Stomach (tissue), 8 donors: ENCODE measurements at regions not wholly inside any gene's neighbourhood (a gene's known extent, or its start where the extent isn't known, plus 50 kb on each side); places are given as distances from the start of the nearest gene placed in this dataset.

Experiments used
- DNase-seq, 2 donors: peaks; one replicate each; pipeline versions ENCODE4 v3.0.0 to v3.0.0-alpha.2; 2013 to 2019
- H3K27ac ChIP-seq, 5 donors: fragments of 200-600 bp in 4 of 5; sonication (generic) in 4 of 5; one replicate each; pipeline ENCODE4 v1.5.1; 2013 to 2019; ENCODE audit warnings: mild to moderate bottlenecking in 1 of 5, moderate library complexity in 1 of 5
- H3K27me3 ChIP-seq, 3 donors: fragments of 200-600 bp; sonication (generic); one replicate each; pipeline ENCODE4 v1.5.1; 2017 to 2019; ENCODE audit warnings: mixed run types in 1 of 3
- H3K36me3 ChIP-seq, 4 donors: fragments of 200-600 bp; sonication (generic); 1 replicate in 3 of 4; 2 replicates in 1 of 4; pipeline ENCODE4 v1.5.1; 2016 to 2019
- H3K4me1 ChIP-seq, 4 donors: fragments of 200-600 bp; sonication (generic); one replicate each; pipeline ENCODE4 v1.5.1; 2016 to 2019
- H3K4me3 ChIP-seq, 4 donors: fragments of 200-600 bp; sonication (generic) in 3 of 4; one replicate each; pipeline ENCODE4 v1.5.1; 2016 to 2019; ENCODE audit warnings: mild to moderate bottlenecking in 1 of 4
- H3K9me3 ChIP-seq, 4 donors: fragments of 200-600 bp; sonication (generic); one replicate each; pipeline ENCODE4 v1.5.1; 2016 to 2019
- EP300 ChIP-seq: sonication (generic); formaldehyde crosslinking; IDR thresholded peaks from one replicate; pipeline ENCODE4 v1.6.1; 2017; ENCODE audit warnings: antibody characterized with exemption
- POLR2A ChIP-seq, 4 donors: fragments of 450-650 bp; IDR thresholded peaks; one replicate each; pipeline ENCODE4 v1.6.1; 2016; ENCODE audit warnings: antibody characterized with exemption in 4 of 4, control low read depth in 2 of 4, mild to moderate bottlenecking in 1 of 4, moderate library complexity in 1 of 4
- POLR2AphosphoS5 ChIP-seq, 3 donors: sonication (generic); formaldehyde crosslinking; IDR thresholded peaks; one replicate each; pipeline ENCODE4 v1.6.1; 2016; ENCODE audit warnings: antibody characterized with exemption in 3 of 3
- WGBS, 5 donors: extraction: QIAGEN DNeasy Blood & Tissue Kit in 3 of 5; methylation state at CpG; one replicate each; pipeline versions ENCODE4 v1.1.5 to v1.1.7; 2013 to 2018; 5-methylcytosine and 5-hydroxymethylcytosine counted together
- intact Hi-C: fragments of 100-400 bp; cut with DNase I; formaldehyde crosslinking; loops from one replicate; pipeline ENCODE4 v1.15.1; 2023; ENCODE audit warnings: low total_unique reads
- TF ChIP-seq, protein P1 (sequence below), 7 experiments: fragments of 450-650 bp in 4 of 7; fragments of 200-600 bp in 3 of 7; sonication (generic) in 3 of 7; IDR thresholded peaks; one replicate each; pipeline ENCODE4 v1.5.1; 2016 to 2019; ENCODE audit warnings: antibody characterized with exemption in 7 of 7, control low read depth in 2 of 7, mild to moderate bottlenecking in 1 of 7
- donor health status: healthy with polysubstance abuse.
- donor health status: Bipolar disorder and iron deficiency.
- donor health status: healthy.

DNA sequence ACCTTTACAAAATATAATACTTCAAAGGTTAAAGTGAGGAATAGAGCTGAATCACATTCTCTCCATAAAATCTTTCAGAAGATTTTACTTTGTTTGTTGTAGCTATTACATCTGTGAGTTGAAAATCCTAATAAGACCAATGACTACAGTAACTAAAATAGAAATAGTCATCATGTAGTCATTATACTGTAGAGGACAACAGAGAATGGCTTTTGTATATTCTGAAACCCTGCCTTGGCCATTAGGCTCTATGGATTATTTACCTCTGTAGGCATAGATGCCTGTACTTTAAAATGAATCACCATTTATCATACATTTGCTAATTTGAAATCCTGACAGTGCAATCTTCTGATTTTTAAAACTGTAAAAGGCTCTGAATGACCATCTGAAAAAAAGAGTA lies 923.0 kb downstream of the REEP3 start:
- H3K4me1 ChIP-seq = no peaks in the 10 kb centered on the region
- H3K27ac ChIP-seq = no peak overlapping the region
- TF ChIP-seq, protein P1, sequence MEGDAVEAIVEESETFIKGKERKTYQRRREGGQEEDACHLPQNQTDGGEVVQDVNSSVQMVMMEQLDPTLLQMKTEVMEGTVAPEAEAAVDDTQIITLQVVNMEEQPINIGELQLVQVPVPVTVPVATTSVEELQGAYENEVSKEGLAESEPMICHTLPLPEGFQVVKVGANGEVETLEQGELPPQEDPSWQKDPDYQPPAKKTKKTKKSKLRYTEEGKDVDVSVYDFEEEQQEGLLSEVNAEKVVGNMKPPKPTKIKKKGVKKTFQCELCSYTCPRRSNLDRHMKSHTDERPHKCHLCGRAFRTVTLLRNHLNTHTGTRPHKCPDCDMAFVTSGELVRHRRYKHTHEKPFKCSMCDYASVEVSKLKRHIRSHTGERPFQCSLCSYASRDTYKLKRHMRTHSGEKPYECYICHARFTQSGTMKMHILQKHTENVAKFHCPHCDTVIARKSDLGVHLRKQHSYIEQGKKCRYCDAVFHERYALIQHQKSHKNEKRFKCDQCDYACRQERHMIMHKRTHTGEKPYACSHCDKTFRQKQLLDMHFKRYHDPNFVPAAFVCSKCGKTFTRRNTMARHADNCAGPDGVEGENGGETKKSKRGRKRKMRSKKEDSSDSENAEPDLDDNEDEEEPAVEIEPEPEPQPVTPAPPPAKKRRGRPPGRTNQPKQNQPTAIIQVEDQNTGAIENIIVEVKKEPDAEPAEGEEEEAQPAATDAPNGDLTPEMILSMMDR (IDR thresholded peaks at IDR 0.05) = no peak
- TF ChIP-seq POLR2AphosphoS5 (IDR thresholded peaks at IDR 0.05) (no peak), POLR2A (IDR thresholded peaks at IDR 0.05) (no peak), EP300 (no peak)
- H3K36me3 ChIP-seq = no peaks in the 10 kb centered on the region
- no peaks in the 10 kb centered on the region for H3K27me3 ChIP-seq
- no peak for DNase-seq
- H3K4me3 ChIP-seq = no peak overlapping the region
- H3K9me3 ChIP-seq = no peaks in the 10 kb centered on the region
- intact Hi-C loops = no loop called here

DNA sequence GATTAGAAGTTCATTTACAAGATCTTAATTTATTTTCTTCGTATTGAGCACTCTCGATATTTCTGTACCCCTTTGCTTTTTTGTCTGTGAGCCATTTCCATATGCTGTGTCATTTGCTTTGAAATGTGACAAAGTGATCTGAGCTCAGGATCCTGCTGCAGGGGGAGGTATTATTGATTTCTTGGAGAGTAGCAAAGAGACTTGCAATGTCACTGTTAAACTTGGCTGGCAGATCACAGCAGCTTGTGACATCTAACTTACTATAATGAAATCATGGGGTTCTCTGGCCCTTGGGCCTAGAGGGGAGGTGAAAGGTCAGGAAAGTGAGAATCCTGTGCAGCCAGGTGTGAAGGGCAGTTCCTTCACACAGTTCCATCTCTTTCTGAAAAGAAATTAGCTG lies 923.4 kb downstream of the REEP3 start:
- Histone ChIP-seq H3K27ac (no peak overlapping the region), H3K36me3 (no peaks in the 10 kb centered on the region), H3K4me1 (no peaks in the 10 kb centered on the region), H3K4me3 (no peak overlapping the region), H3K27me3 (no peaks in the 10 kb centered on the region), H3K9me3 (no peaks in the 10 kb centered on the region)
- intact Hi-C loops = no loop called here
- 90 to 97% (median 92%) methylated on average over 2 of the region's 2 CpGs for WGBS, 5 donors
- TF ChIP-seq, protein P1 (IDR thresholded peaks at IDR 0.05) = no peak
- TF ChIP-seq EP300 (no peak), POLR2A (IDR thresholded peaks at IDR 0.05) (no peak), POLR2AphosphoS5 (IDR thresholded peaks at IDR 0.05) (no peak)
- DNase-seq = no peak

DNA sequence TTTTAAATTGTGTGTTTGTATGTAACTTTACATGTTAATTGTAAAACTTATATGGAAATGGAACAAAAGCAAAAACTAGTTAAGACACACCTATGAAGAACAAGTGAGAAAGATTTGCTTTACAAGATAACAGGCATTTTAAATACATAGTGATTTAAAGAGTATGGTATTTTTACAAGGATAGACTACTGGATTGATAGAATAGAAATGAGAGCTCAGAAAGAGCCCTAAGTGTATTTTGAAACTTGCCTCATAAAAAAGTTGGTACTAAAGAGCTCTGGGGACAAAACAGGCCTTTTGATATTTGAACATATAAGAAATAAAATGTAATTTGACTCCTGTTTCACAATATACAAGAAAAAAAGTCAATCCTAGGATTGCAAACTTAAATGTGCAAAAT lies 928.4 kb downstream of the REEP3 start:
- TF ChIP-seq POLR2A (IDR thresholded peaks at IDR 0.05) (no peak), POLR2AphosphoS5 (IDR thresholded peaks at IDR 0.05) (no peak), EP300 (no peak)
- TF ChIP-seq, protein P1 (IDR thresholded peaks at IDR 0.05) = no peak
- intact Hi-C loops = no loop called here
- no peak for DNase-seq
- Histone ChIP-seq H3K9me3 (peaks cover 0 to 7% (median 3%) of the 10 kb centered on the region in 4 donors), H3K4me1 (no peaks in the 10 kb centered on the region), H3K4me3 (no peak overlapping the region), H3K36me3 (no peaks in the 10 kb centered on the region), H3K27me3 (no peaks in the 10 kb centered on the region), H3K27ac (no peak overlapping the region)

DNA sequence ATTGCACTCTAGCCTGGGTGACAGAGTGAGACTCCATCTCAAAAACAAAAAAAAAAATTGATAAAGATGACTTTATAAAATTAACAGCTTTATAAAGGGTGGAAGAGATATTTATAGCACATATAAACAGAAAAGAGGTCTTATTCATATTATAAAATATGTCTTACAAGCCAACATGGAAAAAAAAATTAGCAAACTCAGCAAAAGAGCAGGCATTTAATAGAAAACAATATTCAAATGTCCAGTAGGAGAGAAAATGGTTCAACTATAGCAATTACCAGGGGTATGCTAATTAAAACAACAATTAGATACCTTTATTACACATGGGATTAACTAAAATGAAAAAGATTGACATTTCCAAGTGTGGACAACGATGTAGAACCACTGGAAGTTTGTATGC lies 929.1 kb downstream of the REEP3 start:
- TF ChIP-seq POLR2A (IDR thresholded peaks at IDR 0.05) = no peak
- no peak for TF ChIP-seq POLR2AphosphoS5 (IDR thresholded peaks at IDR 0.05)
- TF ChIP-seq EP300 = no peak
- TF ChIP-seq, protein P1 (IDR thresholded peaks at IDR 0.05) = no peak
- no peak for DNase-seq
- Histone ChIP-seq H3K9me3 (peaks cover 0 to 7% (median 3%) of the 10 kb centered on the region in 4 donors), H3K4me3 (no peak overlapping the region), H3K4me1 (no peaks in the 10 kb centered on the region), H3K27ac (no peak overlapping the region), H3K27me3 (no peaks in the 10 kb centered on the region), H3K36me3 (no peaks in the 10 kb centered on the region)
- intact Hi-C loops = no loop called here
- WGBS, 5 donors = 65 to 88% (median 77%) methylated on average over 1 of the region's 1 CpG
